HG02610 (cell line): ENCODE measurements at regions not wholly inside any gene's neighbourhood (a gene's known extent, or its start where the extent isn't known, plus 50 kb on each side); places are given as distances from the start of the nearest gene placed in this dataset.
A peak's percentile ranks its signal among the peaks of the same experiment; 100 is the strongest.

Experiments
- ATAC-seq: cut with Tn5 transposase; IDR thresholded peaks from one replicate; pipeline ENCODE4 v1.9.1; 2021; ENCODE audit warnings: mild to moderate bottlenecking, moderate library complexity; ENCODE audit not compliant: unreplicated experiment

DNA sequence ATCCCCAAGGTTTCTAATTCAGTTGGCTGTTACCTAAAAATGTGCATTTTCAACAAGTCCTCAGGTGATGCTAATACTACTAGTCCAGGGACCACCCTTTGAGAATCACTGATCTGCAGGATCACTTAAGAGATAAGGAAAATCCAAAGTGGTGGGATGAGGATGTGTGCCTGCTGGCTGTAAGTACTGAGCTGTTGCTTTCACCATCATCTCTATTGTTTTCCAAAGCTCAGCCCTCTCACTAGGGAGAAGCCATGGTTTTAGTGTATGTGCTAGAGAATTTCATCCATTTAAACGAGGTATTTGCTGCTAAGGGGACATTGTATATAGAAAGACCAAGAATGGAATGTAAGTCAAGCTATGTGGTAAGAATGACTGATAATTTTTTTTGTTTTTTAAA, 202.3 kb downstream of the KIF21A start:
- no peak for ATAC-seq

DNA sequence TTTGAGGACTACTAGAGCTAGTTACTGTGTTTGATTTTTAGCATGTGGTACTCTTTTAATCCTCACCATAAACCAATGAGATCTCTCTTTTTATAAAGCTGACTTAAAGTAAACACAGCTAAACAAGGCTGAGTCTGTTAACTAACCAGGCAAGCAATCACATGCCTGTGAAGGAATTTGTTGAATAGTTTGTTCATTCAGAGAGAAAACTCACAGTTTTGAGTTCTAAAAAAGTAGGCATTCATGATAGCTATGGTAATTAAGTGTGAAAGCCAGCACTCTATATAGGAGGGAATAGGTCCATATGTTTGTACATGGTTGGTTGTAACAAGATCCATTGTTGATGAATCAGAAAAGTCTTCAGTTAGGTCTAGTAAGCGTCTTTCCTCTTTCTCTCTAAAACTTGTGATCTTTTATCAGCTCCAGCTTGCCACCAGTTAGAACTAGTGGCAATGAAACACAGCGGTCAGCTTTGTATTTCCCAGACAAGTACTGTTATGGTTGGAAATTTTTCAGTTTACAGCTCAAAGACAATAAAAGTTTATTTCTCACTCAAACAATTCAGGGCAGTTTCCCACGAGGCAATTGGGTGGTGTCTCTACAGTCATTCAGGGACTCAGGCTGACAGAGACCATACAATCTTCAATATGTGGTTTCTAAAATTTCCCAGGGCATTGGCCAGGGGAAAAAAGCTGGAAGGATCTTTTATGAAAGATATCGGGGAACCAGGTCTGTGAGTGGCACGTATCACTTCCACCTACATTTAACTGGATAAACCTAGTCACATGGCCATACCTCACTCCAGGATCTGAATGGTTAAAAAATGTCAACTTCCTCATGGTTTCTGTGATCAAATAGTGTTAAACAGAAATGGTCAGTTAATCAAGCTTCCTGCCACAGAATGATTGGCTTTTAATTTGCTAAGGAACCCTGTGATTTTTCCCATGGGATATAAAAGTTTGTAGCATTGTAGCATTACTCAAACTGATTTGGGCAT, 203.1 kb downstream of the KIF21A start:
- no peak for ATAC-seq

DNA sequence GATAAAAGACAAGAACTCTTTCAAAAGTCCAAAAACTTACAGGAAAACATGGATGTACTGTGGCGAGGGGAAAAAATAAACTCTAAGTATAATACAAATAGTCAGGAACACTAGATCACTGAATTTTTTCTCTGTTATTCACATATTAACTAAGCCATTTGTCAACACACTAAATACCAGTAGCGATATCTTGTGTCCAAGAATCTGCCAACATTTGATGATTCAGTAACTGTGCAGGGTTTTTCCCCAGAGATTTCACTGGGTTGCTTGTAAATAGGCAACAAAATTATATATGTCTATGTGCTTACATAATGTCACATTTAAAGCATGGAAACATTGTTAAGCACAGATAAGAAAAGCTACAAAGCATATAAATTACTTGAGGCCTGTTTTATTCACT, 205.9 kb downstream of the KIF21A start:
- no peak for ATAC-seq

DNA sequence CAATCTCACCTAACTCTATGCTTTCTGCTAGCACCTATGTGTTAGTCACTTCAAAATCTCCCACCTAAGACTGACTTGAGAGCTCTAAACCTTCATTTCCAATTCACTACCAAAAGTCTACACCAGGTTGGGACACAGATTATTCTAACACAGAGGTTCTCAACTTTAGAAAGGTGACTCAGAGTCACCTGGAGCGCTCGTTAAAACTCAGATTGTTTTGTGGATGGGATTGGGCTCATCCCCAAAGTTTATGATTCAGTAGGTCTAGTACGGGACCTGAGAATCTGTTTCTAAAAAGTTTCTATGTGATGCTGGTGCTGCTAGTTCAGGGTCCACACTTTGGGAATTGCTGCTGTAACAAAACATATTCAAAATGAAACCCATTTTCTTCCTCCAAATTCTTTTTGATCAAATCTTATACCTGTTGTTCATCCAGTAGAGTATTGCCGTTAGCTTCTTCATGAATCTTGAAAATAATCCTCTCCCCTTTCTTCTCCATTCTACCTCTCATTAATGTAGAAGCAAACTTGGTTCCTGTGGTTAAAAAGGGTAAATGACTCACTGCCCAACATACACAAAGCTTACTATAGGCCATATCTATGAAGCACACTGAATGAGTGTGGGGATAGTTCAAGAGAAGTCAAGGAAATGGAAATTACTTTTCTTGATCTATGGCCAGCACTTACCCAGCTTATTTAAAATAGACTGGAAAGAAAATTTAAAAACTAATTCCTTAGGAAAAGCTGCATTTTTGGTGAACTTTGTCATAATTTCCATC, 206.7 kb downstream of the KIF21A start:
- ATAC-seq: no peak

DNA sequence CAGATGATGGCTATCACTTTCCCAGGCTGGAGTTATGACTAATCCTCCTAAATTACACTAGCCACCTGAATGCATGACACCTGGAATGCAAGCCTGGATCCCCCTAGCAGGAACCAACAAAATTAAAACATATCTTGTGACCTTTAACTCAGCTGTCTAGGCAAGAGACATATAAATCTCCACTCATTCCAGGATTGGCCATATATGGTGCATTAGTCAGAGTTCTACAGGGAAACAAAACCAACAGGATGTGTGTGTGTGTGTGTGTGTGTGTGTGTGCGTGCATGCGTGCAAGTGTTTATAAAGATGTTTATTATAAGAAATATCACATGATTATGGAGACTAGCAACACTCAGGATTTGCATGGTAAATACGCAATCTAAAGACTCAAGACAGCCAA, 212.8 kb downstream of the KIF21A start:
- no peak for ATAC-seq

DNA sequence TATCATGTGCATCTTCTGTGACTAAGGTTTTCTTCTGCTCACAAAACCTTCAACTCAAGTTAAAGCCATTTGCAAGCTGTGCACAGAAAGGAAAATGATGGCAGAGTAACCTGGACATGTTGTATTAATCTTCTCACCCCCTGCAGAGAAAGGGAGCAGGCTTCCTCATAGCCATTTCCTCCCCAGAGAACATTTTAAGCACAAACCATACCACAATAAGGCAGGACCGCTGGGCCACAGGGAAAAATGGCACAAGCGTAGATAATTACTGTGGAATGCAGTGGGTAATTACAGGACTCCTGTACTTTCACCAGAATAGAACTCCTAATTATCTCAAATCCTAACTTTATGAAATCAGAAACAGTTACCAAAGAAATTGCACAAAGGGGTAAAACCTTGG, 215.7 kb downstream of the KIF21A start:
- ATAC-seq: no peak

DNA sequence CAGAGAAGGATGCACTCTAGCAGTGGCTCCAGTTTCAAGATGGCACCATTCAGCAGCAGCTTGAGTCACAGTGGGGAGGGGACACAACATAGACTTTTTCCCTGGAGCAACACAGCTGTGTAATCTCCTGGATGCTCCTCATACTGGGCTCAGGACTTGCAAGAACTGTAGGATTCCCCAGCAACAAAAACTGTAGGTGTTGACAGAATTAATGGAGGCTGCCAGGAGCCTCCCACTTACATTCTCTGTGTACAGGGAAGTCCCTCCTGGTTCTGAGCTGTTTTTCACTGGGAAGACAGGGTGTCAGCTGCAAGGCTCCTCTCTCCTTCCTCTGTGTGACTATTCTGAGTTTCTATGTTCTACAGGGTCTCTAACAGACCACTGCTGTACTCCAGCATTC, 217.9 kb downstream of the KIF21A start:
- no peak for ATAC-seq

DNA sequence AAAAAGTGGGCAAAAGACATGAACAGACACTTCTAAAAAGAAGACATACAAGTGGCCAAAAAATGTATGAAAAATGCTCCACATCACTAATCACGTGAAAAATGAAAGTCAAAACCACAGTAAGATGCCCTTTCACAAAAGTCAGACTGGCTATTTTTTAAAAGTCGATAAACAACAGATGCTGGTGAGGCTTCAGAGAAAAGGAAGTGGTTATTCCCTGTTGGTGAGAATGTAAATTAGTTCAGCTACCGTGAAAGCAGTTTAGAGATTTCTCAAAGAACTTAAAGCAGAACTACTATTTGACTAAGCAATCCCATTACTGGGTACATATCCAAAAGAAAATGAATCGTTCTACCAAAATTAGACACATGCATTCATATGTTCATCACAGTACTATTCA, 237.0 kb downstream of the KIF21A start:
- no peak for ATAC-seq

DNA sequence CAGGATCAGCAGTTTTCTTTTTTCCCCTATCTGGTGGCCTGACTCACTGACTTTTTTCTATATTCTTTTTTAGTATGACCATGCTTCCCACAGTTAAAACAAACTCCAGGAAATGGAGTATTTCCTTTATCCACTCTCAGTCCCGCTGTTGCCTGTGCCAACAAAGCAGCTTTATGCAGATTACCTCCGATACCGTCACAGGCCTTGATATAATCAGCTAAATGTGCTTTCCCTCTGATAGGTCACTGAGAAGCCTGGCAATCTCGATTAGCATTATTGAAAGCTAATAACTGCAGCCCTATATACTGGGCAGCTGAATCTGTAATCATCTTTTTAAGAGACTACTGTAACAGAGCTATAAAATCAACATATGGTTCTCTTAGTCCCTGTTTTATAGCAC, 243.6 kb downstream of the KIF21A start:
- ATAC-seq: no peak

DNA sequence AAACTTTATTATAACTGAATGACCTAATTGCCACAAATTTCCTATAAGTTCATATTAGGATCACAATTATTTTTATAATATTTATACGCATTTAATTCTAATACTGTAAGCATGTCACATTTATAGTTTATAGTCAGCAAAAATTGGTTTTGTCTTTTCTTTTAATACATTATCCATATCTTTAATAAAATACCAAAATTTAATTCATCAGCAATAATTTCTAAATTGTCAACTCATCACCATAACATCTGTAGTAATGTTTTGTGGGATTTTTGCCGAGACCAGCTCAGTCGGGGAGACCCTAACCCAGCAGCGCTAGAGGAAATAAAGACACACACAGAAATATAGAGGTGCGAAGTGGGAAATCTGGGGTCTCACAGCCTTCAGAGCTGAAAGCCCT, 254.2 kb downstream of the KIF21A start:
- no peak for ATAC-seq

DNA sequence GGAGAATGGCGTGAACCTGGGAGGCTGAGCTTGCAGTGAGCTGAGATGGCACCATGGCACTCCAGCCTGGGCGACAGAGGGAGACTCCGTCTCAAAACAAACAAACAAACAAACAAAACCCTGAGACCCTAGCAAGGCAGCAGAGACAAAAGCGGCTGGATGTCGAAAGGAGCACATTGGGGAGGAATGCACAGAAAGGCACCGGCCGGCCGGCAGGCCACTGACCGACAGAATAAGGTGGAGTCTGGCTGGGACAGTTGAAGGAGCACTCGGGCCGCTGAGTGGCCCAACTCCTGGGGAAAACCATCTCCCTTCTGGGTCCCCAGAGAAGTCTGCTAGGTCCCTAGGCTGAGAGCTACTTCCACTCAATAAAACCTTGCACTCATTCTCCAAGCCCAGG, 256.2 kb downstream of the KIF21A start:
- no peak for ATAC-seq

DNA sequence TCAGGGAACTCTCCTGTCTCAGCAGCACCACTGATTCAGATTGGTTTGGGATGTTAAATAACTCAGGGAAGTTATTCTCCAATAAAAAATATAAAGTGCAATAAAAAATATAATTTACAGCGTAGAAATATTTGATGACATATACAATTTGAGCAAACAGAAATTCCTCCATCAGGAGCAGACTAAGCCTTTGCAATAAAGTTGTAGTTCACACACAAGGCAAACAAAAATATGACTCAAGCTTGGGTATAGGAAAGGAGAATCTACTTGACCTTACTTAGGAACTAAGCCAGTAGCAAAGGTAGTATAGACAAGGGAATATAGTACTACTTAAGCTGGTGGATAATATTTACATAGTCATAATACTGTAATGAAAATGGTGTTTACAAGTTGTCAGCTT, 264.1 kb downstream of the KIF21A start:
- ATAC-seq: no peak

DNA sequence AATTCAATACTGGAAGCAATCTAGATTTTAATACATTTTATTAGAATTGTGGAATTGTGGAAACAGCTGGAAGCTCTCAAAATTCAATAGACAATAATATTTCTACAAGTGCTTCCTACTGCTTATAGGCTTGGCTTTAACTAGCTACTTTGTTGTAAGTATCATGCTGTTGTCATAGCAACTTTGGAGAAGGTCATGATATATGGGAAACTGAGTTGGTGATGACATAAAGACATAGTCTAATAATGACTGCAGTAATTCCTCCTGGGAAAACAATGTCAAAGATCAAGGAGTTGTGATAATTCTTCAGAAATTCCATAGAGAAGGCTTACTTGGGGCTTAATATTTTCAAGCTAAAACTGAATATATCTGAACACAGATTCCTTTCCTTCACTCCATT, 266.6 kb downstream of the KIF21A start:
- no peak for ATAC-seq

DNA sequence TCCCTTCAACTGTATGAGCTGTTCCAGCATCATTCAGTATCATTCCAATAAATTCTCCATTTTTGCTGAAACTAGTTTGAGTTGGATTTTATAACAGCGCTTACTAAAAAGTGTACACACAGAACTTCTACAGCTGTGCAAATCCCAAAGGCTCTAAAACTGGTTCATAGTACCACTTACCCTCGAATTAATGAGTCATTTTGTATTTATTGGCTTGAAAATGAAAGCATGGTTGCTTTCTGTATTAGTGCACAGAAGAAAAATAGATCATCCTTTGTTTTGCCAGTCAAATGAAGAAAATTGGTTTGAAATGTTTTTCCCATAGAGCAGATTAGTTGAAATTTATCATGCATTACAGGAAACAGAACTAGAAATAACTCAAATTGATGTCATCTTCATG, 268.3 kb upstream of the CPNE8 start:
- peak; percentile 86 for ATAC-seq

DNA sequence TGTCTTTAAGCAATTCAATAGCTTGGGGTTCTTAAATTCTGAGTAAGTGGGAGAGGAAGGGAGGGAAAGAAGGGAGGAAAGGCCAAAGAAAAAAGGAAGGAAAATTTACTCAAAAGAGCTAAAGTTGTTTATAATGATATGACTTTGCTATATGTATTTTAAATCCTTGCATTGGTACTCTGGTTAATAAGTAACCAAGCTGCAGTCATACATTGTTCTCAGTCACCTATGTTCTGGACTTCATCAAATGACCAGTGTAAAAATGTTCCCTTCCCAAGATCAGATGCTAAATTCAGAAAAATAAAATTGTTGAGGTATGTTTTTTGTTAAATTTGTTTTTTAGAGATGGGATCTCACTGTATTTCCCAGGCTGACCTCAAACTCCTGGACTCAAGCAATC, 259.9 kb upstream of the CPNE8 start:
- ATAC-seq: no peak

DNA sequence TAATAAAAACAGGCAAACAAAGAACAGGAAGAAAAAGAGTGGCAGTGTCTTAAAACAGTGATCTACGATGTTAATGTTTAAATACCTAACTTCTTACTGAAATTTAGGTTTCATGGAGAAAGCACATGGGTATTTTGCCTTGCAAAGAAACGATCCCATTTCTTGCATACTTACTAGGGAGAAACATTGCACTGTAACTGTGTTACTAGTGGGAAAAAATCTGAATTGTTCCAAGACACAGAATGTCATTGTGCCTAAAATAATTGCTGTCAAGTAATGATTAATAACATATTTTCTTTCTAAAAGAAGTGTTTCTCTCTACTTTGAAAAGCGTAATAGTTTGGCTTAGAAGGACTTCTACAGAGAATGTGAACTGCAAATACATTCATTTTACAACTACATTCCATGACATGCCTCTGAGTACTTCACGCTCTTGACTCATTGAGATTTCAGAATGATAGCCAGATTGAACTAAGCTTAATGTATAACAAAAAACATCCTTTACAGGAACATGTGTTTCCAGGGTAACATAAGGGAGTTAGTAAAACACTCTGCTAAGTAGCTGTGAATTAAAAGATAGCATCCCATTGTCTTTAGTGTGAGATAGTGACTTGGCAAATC, 256.2 kb upstream of the CPNE8 start:
- no peak for ATAC-seq

DNA sequence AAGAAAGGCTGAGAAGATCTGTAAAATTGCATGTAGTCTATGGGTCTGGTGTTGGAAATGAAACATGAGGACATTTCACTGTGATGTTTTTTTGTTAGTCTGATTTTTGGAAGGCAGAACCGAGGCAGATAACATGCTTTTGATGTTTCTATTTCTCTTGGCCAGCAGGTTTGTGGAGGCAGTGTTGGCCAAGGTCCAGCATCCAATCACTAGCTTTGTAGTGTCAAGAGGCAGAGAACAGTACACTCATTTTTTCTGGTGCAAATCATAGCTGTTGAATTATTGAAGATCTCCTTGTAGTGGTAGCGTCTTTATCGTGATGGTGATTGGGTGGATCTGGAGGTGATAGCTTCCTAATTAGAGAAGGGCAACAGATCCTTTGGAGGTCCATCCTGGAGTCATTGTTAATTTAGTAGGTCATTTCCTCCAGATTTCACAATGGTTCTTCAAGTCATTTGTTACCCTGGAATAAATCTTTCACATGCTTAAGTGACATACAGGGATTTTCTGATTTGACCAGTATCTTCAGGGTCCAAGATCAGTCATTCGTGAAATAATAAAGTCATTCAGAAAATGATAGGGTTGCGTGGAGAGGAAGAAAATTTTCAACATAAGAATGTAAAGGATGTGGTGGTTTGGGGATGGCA, 252.4 kb upstream of the CPNE8 start:
- no peak for ATAC-seq

DNA sequence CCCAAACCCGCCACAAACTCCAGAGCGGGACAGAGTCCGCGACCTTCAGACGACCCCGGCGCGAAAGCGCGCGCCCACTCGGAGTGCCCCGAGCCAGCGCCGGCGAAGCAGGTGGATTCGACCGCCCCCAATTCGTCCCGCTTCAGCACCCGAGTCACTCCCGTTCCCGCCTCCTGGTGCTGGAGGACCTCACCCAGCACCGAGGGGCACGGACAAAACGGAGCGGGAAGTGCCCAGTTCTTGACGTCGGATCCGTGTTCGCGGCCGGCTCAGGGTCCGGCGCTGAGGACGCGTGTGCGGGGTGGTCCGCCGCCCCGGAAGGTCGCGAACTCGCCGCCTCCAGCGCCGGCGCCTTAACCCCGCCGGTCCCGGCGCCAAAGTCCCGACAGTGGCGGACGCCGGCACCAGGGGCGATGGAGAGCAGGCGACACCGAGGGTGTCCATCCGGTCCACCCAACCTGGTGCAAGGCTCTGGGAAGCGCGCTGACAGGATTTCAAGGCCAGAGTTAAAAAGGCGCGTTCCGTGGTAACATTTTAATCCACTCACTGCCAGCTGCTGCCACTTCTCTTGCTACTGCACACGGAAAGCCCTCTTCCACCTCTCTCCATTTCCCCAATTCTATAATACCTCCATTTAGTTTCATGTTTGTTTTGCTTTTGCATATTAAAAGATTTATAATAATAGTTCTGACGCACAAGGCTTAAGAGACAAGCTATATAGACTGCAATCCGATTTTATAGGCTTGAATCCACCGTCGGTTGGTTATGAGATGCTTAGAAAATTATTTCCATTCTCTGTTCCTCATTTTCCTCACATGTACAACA, 240.0 kb upstream of the CPNE8 start:
- no peak for ATAC-seq

DNA sequence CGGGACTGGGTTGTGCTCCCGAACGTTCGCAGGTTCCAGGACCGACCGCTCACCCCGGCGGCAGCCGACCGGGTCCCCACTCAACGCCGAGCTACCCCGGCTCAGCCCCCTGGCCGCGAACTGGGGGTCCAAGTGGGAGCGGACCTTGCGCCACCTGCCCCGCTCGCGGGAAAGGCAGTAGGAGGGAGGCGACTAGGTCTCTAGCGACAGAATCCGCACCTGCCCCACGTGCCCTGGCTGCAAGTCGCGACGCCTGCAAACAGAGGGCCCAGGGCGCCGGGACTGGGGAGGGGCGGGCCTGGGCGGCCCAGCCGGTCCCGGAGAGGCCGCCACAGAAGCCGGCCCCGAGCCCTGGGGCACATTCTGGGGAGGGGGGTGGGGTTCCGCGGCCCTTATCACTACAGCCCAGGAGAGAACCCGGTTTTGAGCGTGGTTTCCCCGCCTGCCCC, 239.2 kb upstream of the CPNE8 start:
- ATAC-seq: no peak

DNA sequence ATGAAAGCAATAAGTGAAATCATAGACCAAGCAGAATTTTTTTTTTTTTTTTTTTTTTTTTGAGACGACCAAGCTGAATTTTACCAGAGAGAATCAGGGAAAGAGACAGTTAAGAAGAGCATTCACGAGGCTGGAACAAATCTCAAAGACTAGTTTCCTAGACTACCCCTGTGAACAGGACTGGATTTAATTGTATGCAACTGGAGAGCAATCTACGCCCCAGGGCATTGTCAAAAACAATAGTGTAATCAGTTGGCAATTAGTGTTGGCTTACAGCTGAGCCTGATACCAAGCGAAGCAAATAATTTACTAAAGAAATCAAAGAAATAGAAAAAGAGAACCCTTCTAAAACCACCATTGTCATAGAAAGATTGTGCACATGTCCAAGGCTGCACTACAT, 232.9 kb upstream of the CPNE8 start:
- no peak for ATAC-seq
